ENCODE measurements at regions not wholly inside any gene's neighbourhood (a gene's known extent, or its start where the extent isn't known, plus 50 kb on each side); places are given as distances from the start of the nearest gene placed in this dataset.

- Histone ChIP-seq H3K9ac (ENCODE audit: low read length) (no peak overlapping the region), H3K4me1 (ENCODE audit: control insufficient read depth in 1 of 2, insufficient read depth in 2 of 2, low read length in 2 of 2) (no peaks in the 10 kb centered on the region), H3K27me3 (ENCODE audit: insufficient read depth, low read length) (no peaks in the 10 kb centered on the region), H2AFZ (ENCODE audit: low read depth, low read length, poor library complexity, severe bottlenecking) (no peak overlapping the region), H3K79me2 (ENCODE audit: insufficient read depth, low read length) (no peaks in the 10 kb centered on the region), H3K27ac (ENCODE audit: low read depth, low read length) (no peak overlapping the region), H3K36me3 (ENCODE audit: control insufficient read depth in 1 of 2, insufficient read depth in 2 of 2, low read length in 2 of 2) (no peaks in the 10 kb centered on the region), H3K9me2 (ENCODE audit: insufficient read depth) (no peaks in the 10 kb centered on the region), H3K4me2 (ENCODE audit: low read length) (no peak overlapping the region), H3K4me3 (replicated peaks in 1 of 2; ENCODE audit: low read depth in 1 of 2, low read length in 2 of 2) (no peak overlapping the region), H4K20me1 (ENCODE audit: insufficient read depth) (no peaks in the 10 kb centered on the region), H3K9me3 (ENCODE audit: control insufficient read depth in 1 of 2, insufficient read depth in 1 of 2, low read depth in 1 of 2, low read length in 2 of 2) (no peaks in the 10 kb centered on the region)
- no peak for ATAC-seq
- BruUV-seq (replicated peaks), result no TSS peak
- CTCF ChIA-PET, result no interaction called here
- POLR2A ChIA-PET, result no interaction called here
- intact Hi-C loops (cut with micrococcal nuclease), result no loop called here
- RAD21 ChIA-PET (ENCODE audit: low non-redundant PET in 1 of 2, low total read pairs in 2 of 2, uncharacterized antibody in 2 of 2, unreplicated experiment in 2 of 2), result no interaction called here
- DNase-seq (ENCODE audit: low read depth, low spot score), result no peak
- TF ChIP-seq MAX (IDR thresholded peaks at IDR 0.05) (no peak), ELF1 (IDR thresholded peaks at IDR 0.05; ENCODE audit: borderline replicate concordance, low read depth) (no peak), YY1 (IDR thresholded peaks at IDR 0.05; ENCODE audit: extremely low read depth, insufficient replicate concordance, low read depth, low read length) (no peak), EZH2phosphoT487 (IDR thresholded peaks at IDR 0.05; ENCODE audit: borderline replicate concordance) (no peak), RAD21 (IDR thresholded peaks at IDR 0.05; ENCODE audit: low read depth) (no peak), POLR2AphosphoS5 (IDR thresholded peaks at IDR 0.05; ENCODE audit: low read depth, low read length) (no peak), SRF (IDR thresholded peaks at IDR 0.05; ENCODE audit: low read depth) (no peak), CTCF (IDR thresholded peaks at IDR 0.05 in 2 of 3, conservative IDR thresholded peaks at IDR 0.05 in 1 of 3; ENCODE audit: borderline replicate concordance in 1 of 3, insufficient read depth in 1 of 3, low read depth in 2 of 3, low read length in 2 of 3) (no peak), TCF7L2 (IDR thresholded peaks at IDR 0.05; ENCODE audit: borderline replicate concordance, extremely low read depth, insufficient read depth, insufficient read length) (no peak), ATF3 (IDR thresholded peaks at IDR 0.05) (no peak), CEBPB (IDR thresholded peaks at IDR 0.05; ENCODE audit: low read depth) (no peak), POLR2A (IDR thresholded peaks at IDR 0.05; ENCODE audit: borderline replicate concordance, extremely low read depth, insufficient read depth, insufficient read length) (no peak), ZNF274 (IDR thresholded peaks at IDR 0.05; ENCODE audit: low read depth, low read length) (no peak), SIN3A (IDR thresholded peaks at IDR 0.05; ENCODE audit: low read depth) (no peak), ZBTB33 (IDR thresholded peaks at IDR 0.05; ENCODE audit: extremely low read depth, insufficient replicate concordance, low read length) (no peak), CBX3 (IDR thresholded peaks at IDR 0.05; ENCODE audit: low read depth) (no peak)
Measured at GRCh38 chr18:27313678-27314077, 128.6 kb upstream of the CHST9 start.

All from HCT116 (cell line).